ENCODE measurements at regions not wholly inside any gene's neighbourhood (a gene's known extent, or its start where the extent isn't known, plus 50 kb on each side); places are given as distances from the start of the nearest gene placed in this dataset.

GRCh38 chr3:139098391-139098790 is 53.7 kb upstream of the PRR23C start:
- H3K27ac ChIP-seq (ENCODE audit: control insufficient read depth, insufficient read depth) = no peak overlapping the region
- TF ChIP-seq CREB1 (IDR thresholded peaks at IDR 0.05; ENCODE audit: low read depth) = no peak
- no peak for TF ChIP-seq POLR2AphosphoS5 (IDR thresholded peaks at IDR 0.05; ENCODE audit: low read length)
- no peak for TF ChIP-seq ASH2L (IDR thresholded peaks at IDR 0.05; ENCODE audit: borderline replicate concordance, low read depth)
- no peak for TF ChIP-seq HDAC2 (IDR thresholded peaks at IDR 0.05)
- TF ChIP-seq PAX5 (IDR thresholded peaks at IDR 0.05; ENCODE audit: borderline replicate concordance, low read depth, low read length) = no peak
- TF ChIP-seq, protein P1, sequence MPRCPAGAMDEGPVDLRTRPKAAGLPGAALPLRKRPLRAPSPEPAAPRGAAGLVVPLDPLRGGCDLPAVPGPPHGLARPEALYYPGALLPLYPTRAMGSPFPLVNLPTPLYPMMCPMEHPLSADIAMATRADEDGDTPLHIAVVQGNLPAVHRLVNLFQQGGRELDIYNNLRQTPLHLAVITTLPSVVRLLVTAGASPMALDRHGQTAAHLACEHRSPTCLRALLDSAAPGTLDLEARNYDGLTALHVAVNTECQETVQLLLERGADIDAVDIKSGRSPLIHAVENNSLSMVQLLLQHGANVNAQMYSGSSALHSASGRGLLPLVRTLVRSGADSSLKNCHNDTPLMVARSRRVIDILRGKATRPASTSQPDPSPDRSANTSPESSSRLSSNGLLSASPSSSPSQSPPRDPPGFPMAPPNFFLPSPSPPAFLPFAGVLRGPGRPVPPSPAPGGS (IDR thresholded peaks at IDR 0.05; ENCODE audit: borderline replicate concordance, insufficient read depth, low read depth, low read length, poor library complexity, severe bottlenecking) = no peak
- no peak for TF ChIP-seq EZH2 (IDR thresholded peaks at IDR 0.05; ENCODE audit: borderline replicate concordance, control insufficient read depth, low read depth, low read length)
- no peak for TF ChIP-seq NBN (IDR thresholded peaks at IDR 0.05)
- TF ChIP-seq MTA3 (IDR thresholded peaks at IDR 0.05; ENCODE audit: borderline replicate concordance, low read length) = no peak
- no peak overlapping the region for H3K4me2 ChIP-seq (ENCODE audit: control insufficient read depth, insufficient read depth)
- H2AFZ ChIP-seq (ENCODE audit: control insufficient read depth, low read depth, low read length) = no peak overlapping the region
- FAIRE-seq (no peak), ATAC-seq (no peak), DNase-seq (ENCODE audit: low read depth, low spot score) (no peak)
- POLR2A ChIA-PET = no interaction called here
- no peak overlapping the region for H3K4me3 ChIP-seq
- no TSS peak for BruUV-seq (replicated peaks)
- SMC1A ChIA-PET (ENCODE audit: uncharacterized antibody, unreplicated experiment) = no interaction called here
- H3K4me1 ChIP-seq (ENCODE audit: control insufficient read depth, insufficient read depth, low read length) = no peaks in the 10 kb centered on the region
- RAD21 ChIA-PET (ENCODE audit: unreplicated experiment) = no interaction called here
- H3K36me3 ChIP-seq (ENCODE audit: control insufficient read depth in 2 of 2, insufficient read depth in 2 of 2, low read length in 1 of 2) = no peaks in the 10 kb centered on the region
- H3K79me2 ChIP-seq (ENCODE audit: control insufficient read depth, insufficient read depth, low read length) = no peaks in the 10 kb centered on the region
- 67% methylated on average over 1 of the region's 1 CpG for WGBS (ENCODE audit: insufficient coverage, insufficient replicate concordance, low lambda C conversion rate, missing lambda C conversion rate)
- H3K27me3 ChIP-seq (replicated peaks in 1 of 2; ENCODE audit: control insufficient read depth in 2 of 2, insufficient read depth in 2 of 2, low read length in 1 of 2) = no peaks in the 10 kb centered on the region
- CTCF ChIA-PET = interaction anchor here (5.5 kb wide), 1 partner anchor 14 kb away, joined by 24 read pairs; no protein-coding TSS in a partner anchor
- in situ Hi-C loops (cut with MboI) = no loop called here
- no peak overlapping the region for H3K9ac ChIP-seq (ENCODE audit: control insufficient read depth, insufficient read depth, low read length)
- H4K20me1 ChIP-seq (ENCODE audit: control insufficient read depth, insufficient read depth) = no peaks in the 10 kb centered on the region
- no peaks in the 10 kb centered on the region for H3K9me3 ChIP-seq (replicated peaks; ENCODE audit: control insufficient read depth, insufficient read depth, low read length)
- intact Hi-C loops (cut with micrococcal nuclease; ENCODE audit: unreplicated experiment) = loop anchor here (10.0 kb wide), 1 partner anchor 154 kb away; the partner anchor contains the start of genes FOXL2 and FOXL2NB

Data from GM12878 (cell line).